Keratinocyte (primary cell): ENCODE measurements at regions not wholly inside any gene's neighbourhood (a gene's known extent, or its start where the extent isn't known, plus 50 kb on each side); places are given as distances from the start of the nearest gene placed in this dataset.

Experiments
- EZH2 ChIP-seq: IDR thresholded peaks from one replicate; pipeline ENCODE4 v1.6.1; 2012; ENCODE audit warnings: inconsistent platforms, mild to moderate bottlenecking, low read length, moderate library complexity
- TF ChIP-seq, protein P1 (sequence below), 3 experiments: IDR thresholded peaks in 1 of 3; conservative IDR thresholded peaks in 1 of 3; optimal IDR thresholded peaks in 1 of 3; 2 replicates in 2 of 3; 3 replicates in 1 of 3; pipeline versions ENCODE3 to v1.5.1; 2011; ENCODE audit warnings: low read length in 3 of 3, mild to moderate bottlenecking in 3 of 3, moderate library complexity in 2 of 3, control low read depth in 1 of 3, inconsistent platforms in 1 of 3; ENCODE audit not compliant: insufficient read depth in 2 of 3; ENCODE audit errors: extremely low read depth in 1 of 3

- TF ChIP-seq, protein P1, sequence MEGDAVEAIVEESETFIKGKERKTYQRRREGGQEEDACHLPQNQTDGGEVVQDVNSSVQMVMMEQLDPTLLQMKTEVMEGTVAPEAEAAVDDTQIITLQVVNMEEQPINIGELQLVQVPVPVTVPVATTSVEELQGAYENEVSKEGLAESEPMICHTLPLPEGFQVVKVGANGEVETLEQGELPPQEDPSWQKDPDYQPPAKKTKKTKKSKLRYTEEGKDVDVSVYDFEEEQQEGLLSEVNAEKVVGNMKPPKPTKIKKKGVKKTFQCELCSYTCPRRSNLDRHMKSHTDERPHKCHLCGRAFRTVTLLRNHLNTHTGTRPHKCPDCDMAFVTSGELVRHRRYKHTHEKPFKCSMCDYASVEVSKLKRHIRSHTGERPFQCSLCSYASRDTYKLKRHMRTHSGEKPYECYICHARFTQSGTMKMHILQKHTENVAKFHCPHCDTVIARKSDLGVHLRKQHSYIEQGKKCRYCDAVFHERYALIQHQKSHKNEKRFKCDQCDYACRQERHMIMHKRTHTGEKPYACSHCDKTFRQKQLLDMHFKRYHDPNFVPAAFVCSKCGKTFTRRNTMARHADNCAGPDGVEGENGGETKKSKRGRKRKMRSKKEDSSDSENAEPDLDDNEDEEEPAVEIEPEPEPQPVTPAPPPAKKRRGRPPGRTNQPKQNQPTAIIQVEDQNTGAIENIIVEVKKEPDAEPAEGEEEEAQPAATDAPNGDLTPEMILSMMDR (optimal IDR thresholded peaks at IDR 0.05 in 1 of 3, IDR thresholded peaks at IDR 0.05 in 1 of 3, conservative IDR thresholded peaks at IDR 0.05 in 1 of 3; ENCODE audit: extremely low read depth in 1 of 3, insufficient read depth in 2 of 3, low read length in 3 of 3), result no peak
- no peak for TF ChIP-seq EZH2
Measured at GRCh38 chr20:48360342-48360975, 467.3 kb downstream of the PREX1 start.
